Epidermal melanocyte (primary cell): ENCODE measurements at regions not wholly inside any gene's neighbourhood (a gene's known extent, or its start where the extent isn't known, plus 50 kb on each side); places are given as distances from the start of the nearest gene placed in this dataset.

Experiments
- DNase-seq: peaks from one replicate; pipeline ENCODE4 v3.0.0; 2011; ENCODE audit warnings: low spot score; ENCODE audit not compliant: insufficient read length

GRCh38 chr6:113281431-113281830 is 575.7 kb upstream of the MARCKS start:
- no peak for DNase-seq

- no peak for DNase-seq
These were observed 569.7 kb upstream of the MARCKS start for GRCh38 chr6:113287396-113287795.

GRCh38 chr6:113288409-113288808 is 568.7 kb upstream of the MARCKS start:
- DNase-seq = no peak

GRCh38 chr6:113289166-113289565 is 568.0 kb upstream of the MARCKS start:
- no peak for DNase-seq

GRCh38 chr6:113290684-113291083 is 566.5 kb upstream of the MARCKS start:
- DNase-seq = no peak

- peak; percentile 16 for DNase-seq
These were observed 565.2 kb upstream of the MARCKS start for GRCh38 chr6:113291751-113292445.

- peak; percentile 14 for DNase-seq
These were observed 564.3 kb upstream of the MARCKS start for GRCh38 chr6:113292646-113293422.

GRCh38 chr6:113293423-113293740 is 563.8 kb upstream of the MARCKS start:
- no peak for DNase-seq

GRCh38 chr6:113299531-113299930 is 557.6 kb upstream of the MARCKS start:
- DNase-seq = no peak

GRCh38 chr6:113301651-113302050 is 555.5 kb upstream of the MARCKS start:
- DNase-seq = no peak

- no peak for DNase-seq
These were observed 553.0 kb upstream of the MARCKS start for GRCh38 chr6:113304116-113304515.

GRCh38 chr6:113306552-113307145 is 550.5 kb upstream of the MARCKS start:
- no peak for DNase-seq

- DNase-seq = no peak
These were observed 548.9 kb upstream of the MARCKS start for GRCh38 chr6:113308266-113308665.

GRCh38 chr6:113313841-113314240 is 543.3 kb upstream of the MARCKS start:
- no peak for DNase-seq

- no peak for DNase-seq
These were observed 542.0 kb upstream of the MARCKS start for GRCh38 chr6:113315165-113315564.

GRCh38 chr6:113315879-113316278 is 541.3 kb upstream of the MARCKS start:
- DNase-seq = no peak

GRCh38 chr6:113317442-113317841 is 539.7 kb upstream of the MARCKS start:
- DNase-seq = no peak

GRCh38 chr6:113317891-113318574 is 539.1 kb upstream of the MARCKS start:
- no peak for DNase-seq

GRCh38 chr6:113318575-113318917 is 538.6 kb upstream of the MARCKS start:
- DNase-seq = no peak

GRCh38 chr6:113320653-113321052 is 536.5 kb upstream of the MARCKS start:
- no peak for DNase-seq

GRCh38 chr6:113326781-113327180 is 530.4 kb upstream of the MARCKS start:
- DNase-seq = no peak

GRCh38 chr6:113328886-113329381 is 528.2 kb upstream of the MARCKS start:
- no peak for DNase-seq
